Right atrium auricular region (tissue), 2 donors: ENCODE measurements at regions not wholly inside any gene's neighbourhood (a gene's known extent, or its start where the extent isn't known, plus 50 kb on each side); places are given as distances from the start of the nearest gene placed in this dataset.

Experiments used
- DNase-seq: peaks from one replicate; pipeline ENCODE4 v3.0.0-alpha.2; 2019; ENCODE audit warnings: low spot score
- H3K27ac ChIP-seq, 2 donors: fragments of 200-600 bp; sonication (generic); 1 replicate in 1 of 2; 2 replicates in 1 of 2; pipeline ENCODE4 v1.5.1; 2016 to 2019
- H3K27me3 ChIP-seq, 2 donors: fragments of 200-600 bp; sonication (generic); one replicate each; pipeline versions ENCODE4 v1.5.1 to v1.6.0; 2017 to 2019
- H3K36me3 ChIP-seq: fragments of 200-600 bp; sonication (generic); one replicate; pipeline ENCODE4 v1.5.1; 2016
- H3K4me1 ChIP-seq, 2 donors: fragments of 200-600 bp; sonication (generic); one replicate each; pipeline versions ENCODE4 v1.5.1 to v1.6.0; 2017 to 2019
- H3K4me3 ChIP-seq, 2 donors: fragments of 200-600 bp; sonication (generic); 1 replicate in 1 of 2; 2 replicates in 1 of 2; pipeline ENCODE4 v1.5.1; 2017 to 2019; ENCODE audit warnings: mild to moderate bottlenecking in 1 of 2, moderate library complexity in 1 of 2
- H3K9me3 ChIP-seq, 2 donors: fragments of 200-600 bp; sonication (generic); one replicate each; pipeline ENCODE4 v1.5.1; 2019
- CTCF ChIP-seq, 2 donors: fragments of 200-600 bp; sonication (generic); IDR thresholded peaks; one replicate each; pipeline ENCODE4 v1.5.1; 2019; ENCODE audit warnings: antibody characterized with exemption in 2 of 2

GRCh38 chr2:18133310-18133709 is 254.8 kb downstream of the KCNS3 start:
- TF ChIP-seq CTCF (IDR thresholded peaks at IDR 0.05) = no peak
- no peaks in the 10 kb centered on the region for H3K9me3 ChIP-seq
- no peaks in the 10 kb centered on the region for H3K27me3 ChIP-seq
- no peaks in the 10 kb centered on the region for H3K4me1 ChIP-seq
- H3K36me3 ChIP-seq = no peaks in the 10 kb centered on the region
- H3K4me3 ChIP-seq = no peak overlapping the region
- no peak overlapping the region for H3K27ac ChIP-seq
- no peak for DNase-seq

GRCh38 chr2:18132697-18133096 is 254.2 kb downstream of the KCNS3 start:
- no peaks in the 10 kb centered on the region for H3K4me1 ChIP-seq
- no peaks in the 10 kb centered on the region for H3K9me3 ChIP-seq
- DNase-seq = no peak
- no peak for TF ChIP-seq CTCF (IDR thresholded peaks at IDR 0.05)
- no peaks in the 10 kb centered on the region for H3K36me3 ChIP-seq
- H3K4me3 ChIP-seq = no peak overlapping the region
- no peaks in the 10 kb centered on the region for H3K27me3 ChIP-seq
- H3K27ac ChIP-seq = no peak overlapping the region

- no peaks in the 10 kb centered on the region for H3K27me3 ChIP-seq
- H3K27ac ChIP-seq = no peak overlapping the region
- DNase-seq = no peak
- H3K4me1 ChIP-seq = no peaks in the 10 kb centered on the region
- H3K4me3 ChIP-seq = no peak overlapping the region
- H3K36me3 ChIP-seq = no peaks in the 10 kb centered on the region
- TF ChIP-seq CTCF (IDR thresholded peaks at IDR 0.05) = no peak
- H3K9me3 ChIP-seq = no peaks in the 10 kb centered on the region
Observed at GRCh38 chr2:18131761-18132160, 253.3 kb downstream of the KCNS3 start.

DNA sequence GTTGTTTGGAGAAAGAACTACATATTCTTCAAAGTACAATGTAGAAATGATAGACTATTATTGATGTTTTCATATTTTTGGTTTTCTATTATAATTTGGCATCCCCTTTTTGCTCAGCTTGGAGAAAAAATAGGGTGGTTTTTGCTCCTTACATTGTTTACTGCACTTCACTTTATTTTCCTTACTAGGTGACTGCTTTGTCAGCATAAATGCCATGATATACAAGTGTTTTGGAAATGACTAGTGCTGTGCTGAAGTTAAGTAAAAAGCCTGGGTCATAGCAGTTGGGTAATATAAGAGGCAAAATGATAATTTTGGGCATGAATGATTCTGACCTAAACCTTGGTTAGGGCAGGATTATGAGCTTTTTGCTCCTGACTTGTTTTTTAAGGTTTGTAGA is 250.9 kb downstream of the KCNS3 start:
- DNase-seq = no peak
- H3K4me1 ChIP-seq = no peaks in the 10 kb centered on the region

DNA sequence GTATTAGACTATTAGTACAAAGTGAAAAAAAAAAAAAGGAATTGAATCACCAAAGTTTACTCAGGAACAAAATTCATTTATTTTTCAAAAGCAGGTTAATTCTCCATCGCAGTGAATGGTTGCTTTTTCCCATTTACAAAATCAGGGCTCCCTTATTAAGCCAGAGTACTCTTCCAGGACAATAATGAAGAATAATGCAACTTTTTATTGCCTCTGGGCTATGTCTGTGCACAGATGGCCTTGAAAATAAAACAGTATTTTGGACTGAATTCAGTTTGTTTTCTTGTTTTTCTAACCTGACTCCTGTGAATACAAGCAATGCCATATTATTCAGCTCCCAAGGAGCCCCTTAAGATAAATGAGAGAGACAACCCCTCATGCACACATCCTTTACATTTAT is 246.8 kb downstream of the KCNS3 start:
- Histone ChIP-seq H3K9me3 (no peaks in the 10 kb centered on the region), H3K36me3 (no peaks in the 10 kb centered on the region), H3K4me1 (no peaks in the 10 kb centered on the region), H3K27me3 (no peaks in the 10 kb centered on the region), H3K4me3 (no peak overlapping the region), H3K27ac (no peak overlapping the region)
- no peak for DNase-seq
- TF ChIP-seq CTCF (IDR thresholded peaks at IDR 0.05) = no peak

More for the DNA sequence above, 250.9 kb downstream of the KCNS3 start:
- Histone ChIP-seq H3K4me3 (no peak overlapping the region), H3K9me3 (no peaks in the 10 kb centered on the region), H3K27ac (no peak overlapping the region), H3K36me3 (no peaks in the 10 kb centered on the region), H3K27me3 (no peaks in the 10 kb centered on the region)
- TF ChIP-seq CTCF (IDR thresholded peaks at IDR 0.05) = no peak

DNA sequence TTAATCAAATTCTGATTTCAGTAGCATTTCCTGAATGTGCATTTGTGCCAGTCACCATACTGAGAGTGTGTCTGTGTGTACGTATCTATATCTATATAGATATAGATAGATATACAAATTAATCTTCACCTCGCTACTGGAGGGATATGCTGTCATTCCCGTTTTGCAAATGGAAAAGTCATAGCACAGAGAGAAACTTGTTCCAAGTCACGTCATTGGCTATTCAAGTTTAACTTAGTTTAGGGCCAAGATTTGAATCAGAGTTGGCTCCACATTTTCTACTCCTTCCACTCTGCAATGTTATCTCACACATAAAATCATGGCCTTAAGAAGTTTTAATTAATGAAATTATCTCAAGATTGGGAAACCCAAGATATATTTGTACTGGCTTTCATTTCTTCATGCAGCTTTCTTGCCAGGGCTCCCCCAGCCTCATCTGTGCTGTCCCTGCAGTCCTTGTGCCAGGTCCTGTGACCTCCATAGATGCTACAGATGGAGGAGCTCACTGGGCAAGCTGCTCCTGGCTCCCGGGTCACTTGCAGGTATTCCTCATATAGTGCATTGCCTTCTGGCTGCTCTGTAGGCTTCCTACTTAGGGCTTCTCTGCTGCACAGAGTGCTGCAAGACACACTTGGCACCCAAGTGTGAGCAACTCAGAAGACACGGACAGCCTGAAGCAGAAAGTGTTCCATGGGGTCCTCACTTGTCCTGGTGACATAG is 245.8 kb downstream of the KCNS3 start:
- DNase-seq = no peak
- no peak overlapping the region for H3K27ac ChIP-seq
- TF ChIP-seq CTCF (IDR thresholded peaks at IDR 0.05) = no peak
- no peak overlapping the region for H3K4me3 ChIP-seq
- no peaks in the 10 kb centered on the region for H3K4me1 ChIP-seq
- no peaks in the 10 kb centered on the region for H3K36me3 ChIP-seq
- H3K9me3 ChIP-seq = no peaks in the 10 kb centered on the region
- no peaks in the 10 kb centered on the region for H3K27me3 ChIP-seq
